HG03066 (cell line): ENCODE measurements at regions not wholly inside any gene's neighbourhood (a gene's known extent, or its start where the extent isn't known, plus 50 kb on each side); places are given as distances from the start of the nearest gene placed in this dataset.
"Not testable (repeated sequence)": the region's sequence is repeated elsewhere in the genome, so short reads cannot be mapped to it uniquely, and the experiment has no call there.

ENCODE experiments used
- ATAC-seq: cut with Tn5 transposase; IDR thresholded peaks from one replicate; pipeline ENCODE4 v1.9.1; 2021; ENCODE audit warnings: low read depth; ENCODE audit not compliant: unreplicated experiment

GRCh38 chr17:68670967-68671693 lies 70.0 kb upstream of the FAM20A start:
- no peak for ATAC-seq

- ATAC-seq, result not testable (repeated sequence)
These were observed 65.3 kb upstream of the FAM20A start for GRCh38 chr17:68666438-68666837.

DNA sequence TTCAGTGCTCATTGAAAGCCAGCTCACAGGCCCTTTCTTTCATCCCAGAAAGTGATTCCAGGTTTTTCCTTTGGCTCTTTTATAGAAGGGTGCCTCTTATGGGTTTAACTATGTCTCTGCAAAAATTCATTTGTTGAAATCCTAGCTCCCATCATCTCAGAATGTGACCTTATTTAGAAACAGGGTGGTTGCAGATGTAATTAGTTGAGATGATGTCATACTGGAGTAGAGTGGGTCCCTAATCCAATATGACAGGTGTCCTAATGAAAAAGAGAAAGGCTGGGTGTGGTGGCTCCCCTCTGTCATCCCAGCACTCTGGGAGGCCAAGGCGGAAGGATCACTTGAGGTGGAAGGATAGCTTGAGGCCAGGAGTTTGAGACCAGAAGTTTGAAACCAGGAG lies 64.2 kb upstream of the FAM20A start:
- ATAC-seq, result no peak

GRCh38 chr17:68662479-68662878 lies 61.3 kb upstream of the FAM20A start:
- no peak for ATAC-seq

- no peak for ATAC-seq
These were observed 60.9 kb upstream of the FAM20A start for GRCh38 chr17:68662037-68662432.

GRCh38 chr17:68661265-68662036 lies 60.3 kb upstream of the FAM20A start:
- no peak for ATAC-seq

- no peak for ATAC-seq
These were observed 59.1 kb upstream of the FAM20A start for GRCh38 chr17:68660302-68660701.

- no peak for ATAC-seq
These were observed 58.0 kb upstream of the FAM20A start for GRCh38 chr17:68658999-68659780.

DNA sequence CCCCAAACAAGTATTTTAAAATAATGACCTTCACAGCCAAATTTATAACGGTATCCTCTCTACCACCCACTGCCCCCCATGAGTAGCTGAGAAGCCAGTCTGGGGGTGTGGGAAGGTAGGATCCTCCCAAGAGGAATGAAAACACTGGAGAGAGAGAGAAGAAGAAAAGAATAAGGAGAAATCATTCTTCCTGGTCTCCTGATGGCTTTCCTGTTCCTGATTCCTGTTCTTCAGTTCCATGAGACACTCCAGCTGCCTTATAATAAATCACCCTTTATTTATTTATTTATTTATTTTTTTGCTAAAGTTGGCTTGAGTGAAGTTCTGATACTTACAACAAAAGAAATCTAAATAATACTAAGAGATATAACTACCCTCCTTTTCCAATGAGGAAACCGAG lies 56.4 kb upstream of the FAM20A start:
- ATAC-seq, result no peak

- no peak for ATAC-seq
These were observed 56.0 kb upstream of the FAM20A start for GRCh38 chr17:68657166-68657565.

DNA sequence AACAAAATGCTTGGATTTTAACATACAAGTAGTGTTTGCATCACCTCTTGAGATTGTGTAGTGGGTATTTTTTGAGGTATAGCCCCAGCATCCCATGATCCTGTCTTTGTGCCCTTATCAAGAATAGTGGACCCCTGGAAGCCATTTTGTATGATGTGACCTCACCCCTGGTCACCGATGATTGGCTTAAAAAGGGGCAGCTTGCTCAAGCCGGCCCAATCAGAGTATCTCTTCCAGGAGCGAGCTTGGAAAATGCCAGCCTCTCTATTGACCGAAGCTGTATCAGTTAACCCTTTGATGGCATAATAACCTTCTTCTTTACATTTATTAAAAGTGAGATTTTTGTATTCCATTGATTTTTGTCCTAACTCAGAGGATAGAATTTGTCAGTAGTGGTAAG lies 55.5 kb upstream of the FAM20A start:
- ATAC-seq, result no peak
